ENCODE measurements at regions not wholly inside any gene's neighbourhood (a gene's known extent, or its start where the extent isn't known, plus 50 kb on each side); places are given as distances from the start of the nearest gene placed in this dataset.

DNA sequence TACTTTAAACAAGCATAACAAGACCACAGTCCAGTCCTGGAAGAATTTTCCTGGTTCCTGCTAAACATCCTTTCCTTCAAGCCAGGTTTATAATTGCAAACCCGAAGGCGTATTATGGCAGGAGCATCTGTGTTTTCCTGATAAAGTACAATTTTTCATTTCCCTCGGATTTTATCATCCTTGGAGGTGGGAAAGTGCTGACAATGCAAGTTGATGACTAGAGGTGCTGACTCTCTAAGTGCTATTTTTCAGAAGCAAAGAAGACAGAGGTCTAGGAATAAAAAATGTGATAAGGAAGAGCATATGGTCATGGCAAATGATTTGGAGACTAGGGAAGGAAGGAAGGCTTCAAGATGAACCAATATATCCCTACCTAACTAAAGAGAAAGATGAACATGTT, 703.2 kb upstream of the LRRN3 start:
- H3K4me1 ChIP-seq (ENCODE audit: control insufficient read depth in 2 of 2, insufficient read depth in 2 of 2, low read length in 2 of 2) = no peaks in the 10 kb centered on the region
- H3K27ac ChIP-seq (ENCODE audit: low read depth in 1 of 2, low read length in 1 of 2) = no peak overlapping the region
- no peak for DNase-seq (ENCODE audit: low read depth in 6 of 9, low spot score in 9 of 9)
- WGBS = 87% methylated on average over 3 of the region's 3 CpGs
- H3K4me3 ChIP-seq (ENCODE audit: low read length in 2 of 2) = no peak overlapping the region
- H3K36me3 ChIP-seq (ENCODE audit: control insufficient read depth in 2 of 2, insufficient read depth in 2 of 2, low read length in 1 of 2) = no peaks in the 10 kb centered on the region
- H3K9me3 ChIP-seq (ENCODE audit: control insufficient read depth in 2 of 2, insufficient read depth in 1 of 2, low read length in 1 of 2) = no peaks in the 10 kb centered on the region
- no peaks in the 10 kb centered on the region for H3K27me3 ChIP-seq (ENCODE audit: control insufficient read depth in 2 of 2, insufficient read depth in 1 of 2, low read length in 1 of 2)

GRCh38 chr7:110388457-110388856, 702.5 kb upstream of the LRRN3 start:
- Histone ChIP-seq H3K27me3 (ENCODE audit: control insufficient read depth in 2 of 2, insufficient read depth in 1 of 2, low read length in 1 of 2) (no peaks in the 10 kb centered on the region), H3K27ac (ENCODE audit: low read depth in 1 of 2, low read length in 1 of 2) (no peak overlapping the region), H3K4me1 (ENCODE audit: control insufficient read depth in 2 of 2, insufficient read depth in 2 of 2, low read length in 2 of 2) (no peaks in the 10 kb centered on the region), H3K9me3 (ENCODE audit: control insufficient read depth in 2 of 2, insufficient read depth in 1 of 2, low read length in 1 of 2) (no peaks in the 10 kb centered on the region), H3K36me3 (ENCODE audit: control insufficient read depth in 2 of 2, insufficient read depth in 2 of 2, low read length in 1 of 2) (no peaks in the 10 kb centered on the region), H3K4me3 (ENCODE audit: low read length in 2 of 2) (no peak overlapping the region)
- WGBS = 94% methylated on average over 1 of the region's 1 CpG
- no peak for DNase-seq (ENCODE audit: low read depth in 6 of 9, low spot score in 9 of 9)

DNA sequence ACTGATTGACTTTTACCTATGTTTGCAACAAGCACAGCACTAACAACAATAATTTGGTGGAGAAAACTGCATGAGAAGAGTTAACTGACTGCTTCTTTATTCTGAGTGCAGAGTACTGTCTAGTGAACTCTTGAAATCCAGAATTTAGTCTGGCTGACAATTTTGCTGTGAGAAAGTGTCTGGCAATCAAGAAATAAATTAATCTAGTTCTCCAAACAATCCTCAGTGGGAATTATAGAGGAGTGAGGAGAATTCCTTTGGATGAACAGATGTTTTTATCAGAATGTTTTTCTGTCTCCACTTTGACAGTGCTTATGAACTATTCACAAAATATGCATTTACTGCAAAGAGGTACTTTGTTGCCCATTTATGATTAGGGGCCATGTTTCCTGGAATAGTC, 694.9 kb upstream of the LRRN3 start:
- H3K4me1 ChIP-seq (ENCODE audit: control insufficient read depth in 2 of 2, insufficient read depth in 2 of 2, low read length in 2 of 2) = no peaks in the 10 kb centered on the region
- no peak overlapping the region for H3K4me3 ChIP-seq (ENCODE audit: low read length in 2 of 2)
- no peaks in the 10 kb centered on the region for H3K9me3 ChIP-seq (ENCODE audit: control insufficient read depth in 2 of 2, insufficient read depth in 1 of 2, low read length in 1 of 2)
- H3K27ac ChIP-seq (ENCODE audit: low read depth in 1 of 2, low read length in 1 of 2) = no peak overlapping the region
- no peaks in the 10 kb centered on the region for H3K27me3 ChIP-seq (ENCODE audit: control insufficient read depth in 2 of 2, insufficient read depth in 1 of 2, low read length in 1 of 2)
- DNase-seq (ENCODE audit: low read depth in 6 of 9, low spot score in 9 of 9) = no peak
- H3K36me3 ChIP-seq (ENCODE audit: control insufficient read depth in 2 of 2, insufficient read depth in 2 of 2, low read length in 1 of 2) = no peaks in the 10 kb centered on the region

DNA sequence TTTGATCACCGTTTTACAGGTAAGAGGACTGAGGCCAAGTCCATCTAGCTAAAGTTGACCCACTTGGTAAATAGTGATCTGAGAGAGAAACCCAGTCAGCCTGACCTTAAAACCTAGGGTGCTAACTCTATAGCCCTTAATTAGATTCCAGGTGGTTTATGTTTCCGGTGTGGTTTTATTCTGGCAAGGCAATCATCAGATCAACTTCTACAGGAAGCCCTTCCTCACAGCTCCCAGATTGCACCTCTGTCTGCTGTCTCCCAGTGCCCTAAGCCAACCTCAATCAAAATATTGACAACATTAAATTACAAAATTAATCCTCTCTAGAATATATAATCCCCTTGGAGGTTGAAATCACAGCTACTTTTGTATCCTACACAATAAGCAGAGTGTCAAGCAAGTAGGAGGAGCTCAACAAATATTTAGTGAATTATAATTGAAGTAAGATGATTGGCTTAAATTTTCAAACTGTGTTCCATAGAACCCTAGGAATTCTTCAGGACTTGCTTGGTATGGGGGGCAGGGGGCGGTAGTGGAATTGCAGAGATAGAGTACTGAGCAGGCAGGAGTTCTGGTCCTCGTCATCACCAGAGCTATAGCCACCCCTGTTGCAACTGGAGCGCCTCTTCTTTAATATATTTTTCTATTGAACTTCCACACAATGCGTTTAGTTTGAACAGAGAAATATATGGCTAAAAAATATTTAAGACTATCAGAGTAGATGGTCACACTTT, 692.8 kb upstream of the LRRN3 start:
- Histone ChIP-seq H3K9me3 (ENCODE audit: control insufficient read depth in 2 of 2, insufficient read depth in 1 of 2, low read length in 1 of 2) (no peaks in the 10 kb centered on the region), H3K27ac (ENCODE audit: low read depth in 1 of 2, low read length in 1 of 2) (no peak overlapping the region), H3K36me3 (ENCODE audit: control insufficient read depth in 2 of 2, insufficient read depth in 2 of 2, low read length in 1 of 2) (no peaks in the 10 kb centered on the region), H3K4me3 (ENCODE audit: low read length in 2 of 2) (no peak overlapping the region), H3K27me3 (ENCODE audit: control insufficient read depth in 2 of 2, insufficient read depth in 1 of 2, low read length in 1 of 2) (no peaks in the 10 kb centered on the region), H3K4me1 (ENCODE audit: control insufficient read depth in 2 of 2, insufficient read depth in 2 of 2, low read length in 2 of 2) (no peaks in the 10 kb centered on the region)
- 92% methylated on average over 6 of the region's 6 CpGs for WGBS
- no peak for DNase-seq (ENCODE audit: low read depth in 6 of 9, low spot score in 9 of 9)

- Histone ChIP-seq H3K27ac (ENCODE audit: low read depth in 1 of 2, low read length in 1 of 2) (no peak overlapping the region), H3K36me3 (ENCODE audit: control insufficient read depth in 2 of 2, insufficient read depth in 2 of 2, low read length in 1 of 2) (no peaks in the 10 kb centered on the region), H3K4me3 (ENCODE audit: low read length in 2 of 2) (no peak overlapping the region), H3K27me3 (ENCODE audit: control insufficient read depth in 2 of 2, insufficient read depth in 1 of 2, low read length in 1 of 2) (no peaks in the 10 kb centered on the region), H3K9me3 (ENCODE audit: control insufficient read depth in 2 of 2, insufficient read depth in 1 of 2, low read length in 1 of 2) (no peaks in the 10 kb centered on the region), H3K4me1 (ENCODE audit: control insufficient read depth in 2 of 2, insufficient read depth in 2 of 2, low read length in 2 of 2) (no peaks in the 10 kb centered on the region)
- WGBS = 88% methylated on average over 2 of the region's 2 CpGs
- no peak for DNase-seq (ENCODE audit: low read depth in 6 of 9, low spot score in 9 of 9)
Observed at GRCh38 chr7:110399421-110399820, 691.5 kb upstream of the LRRN3 start.

DNA sequence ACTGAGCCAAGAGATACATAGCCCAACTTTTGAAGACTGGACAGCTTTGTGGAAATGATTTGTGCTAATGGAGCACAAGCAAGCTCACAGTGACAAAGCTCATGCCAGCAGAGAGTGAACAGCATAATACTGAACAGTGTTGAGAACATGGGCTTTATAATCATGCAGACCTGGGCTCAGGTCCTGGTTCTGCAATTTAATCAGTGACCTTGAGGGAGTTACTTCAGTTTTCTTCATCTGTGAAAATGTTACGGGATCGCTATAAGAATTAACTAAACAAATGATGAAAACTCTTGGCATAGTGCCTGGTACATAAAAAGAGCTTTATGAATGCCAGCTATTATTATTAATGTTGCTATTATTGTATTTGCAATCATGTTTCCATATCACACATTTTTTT, 690.5 kb upstream of the LRRN3 start:
- WGBS = 95% methylated on average over 2 of the region's 2 CpGs
- no peaks in the 10 kb centered on the region for H3K4me1 ChIP-seq (ENCODE audit: control insufficient read depth in 2 of 2, insufficient read depth in 2 of 2, low read length in 2 of 2)

GRCh38 chr7:110407242-110407641, 683.7 kb upstream of the LRRN3 start:
- Histone ChIP-seq H3K4me1 (ENCODE audit: control insufficient read depth in 2 of 2, insufficient read depth in 2 of 2, low read length in 2 of 2) (no peaks in the 10 kb centered on the region), H3K9me3 (ENCODE audit: control insufficient read depth in 2 of 2, insufficient read depth in 1 of 2, low read length in 1 of 2) (no peaks in the 10 kb centered on the region), H3K4me3 (ENCODE audit: low read length in 2 of 2) (no peak overlapping the region), H3K36me3 (ENCODE audit: control insufficient read depth in 2 of 2, insufficient read depth in 2 of 2, low read length in 1 of 2) (no peaks in the 10 kb centered on the region), H3K27ac (ENCODE audit: low read depth in 1 of 2, low read length in 1 of 2) (no peak overlapping the region), H3K27me3 (ENCODE audit: control insufficient read depth in 2 of 2, insufficient read depth in 1 of 2, low read length in 1 of 2) (no peaks in the 10 kb centered on the region)
- 84% methylated on average over 3 of the region's 3 CpGs for WGBS
- no peak for DNase-seq (ENCODE audit: low read depth in 6 of 9, low spot score in 9 of 9)

More for the DNA sequence above, 690.5 kb upstream of the LRRN3 start:
- Histone ChIP-seq H3K27me3 (ENCODE audit: control insufficient read depth in 2 of 2, insufficient read depth in 1 of 2, low read length in 1 of 2) (no peaks in the 10 kb centered on the region), H3K4me3 (ENCODE audit: low read length in 2 of 2) (no peak overlapping the region), H3K9me3 (ENCODE audit: control insufficient read depth in 2 of 2, insufficient read depth in 1 of 2, low read length in 1 of 2) (no peaks in the 10 kb centered on the region), H3K36me3 (ENCODE audit: control insufficient read depth in 2 of 2, insufficient read depth in 2 of 2, low read length in 1 of 2) (no peaks in the 10 kb centered on the region), H3K27ac (ENCODE audit: low read depth in 1 of 2, low read length in 1 of 2) (no peak overlapping the region)
- DNase-seq (ENCODE audit: low read depth in 6 of 9, low spot score in 9 of 9) = no peak

DNA sequence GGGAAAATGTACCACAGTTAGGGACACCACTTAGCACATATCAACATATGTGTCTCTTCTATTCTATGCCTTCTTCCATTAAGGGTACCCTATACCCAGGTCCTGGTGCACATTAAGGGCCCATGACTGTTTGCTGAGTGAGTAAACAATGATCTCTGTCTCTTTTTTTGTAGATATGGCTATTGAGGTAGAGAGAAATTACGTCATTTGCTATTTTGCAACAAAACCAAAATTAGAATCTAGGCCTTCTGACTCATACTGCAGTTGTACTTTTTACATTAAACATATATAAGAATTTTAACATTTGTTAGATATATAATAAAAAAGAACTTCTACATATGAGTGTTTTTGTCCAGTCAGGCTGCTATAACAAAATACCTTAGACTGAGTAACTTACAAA, 683.2 kb upstream of the LRRN3 start:
- Histone ChIP-seq H3K9me3 (ENCODE audit: control insufficient read depth in 2 of 2, insufficient read depth in 1 of 2, low read length in 1 of 2) (no peaks in the 10 kb centered on the region), H3K4me1 (ENCODE audit: control insufficient read depth in 2 of 2, insufficient read depth in 2 of 2, low read length in 2 of 2) (no peaks in the 10 kb centered on the region), H3K27me3 (ENCODE audit: control insufficient read depth in 2 of 2, insufficient read depth in 1 of 2, low read length in 1 of 2) (no peaks in the 10 kb centered on the region), H3K36me3 (ENCODE audit: control insufficient read depth in 2 of 2, insufficient read depth in 2 of 2, low read length in 1 of 2) (no peaks in the 10 kb centered on the region), H3K27ac (ENCODE audit: low read depth in 1 of 2, low read length in 1 of 2) (no peak overlapping the region), H3K4me3 (ENCODE audit: low read length in 2 of 2) (no peak overlapping the region)
- DNase-seq (ENCODE audit: low read depth in 6 of 9, low spot score in 9 of 9) = no peak
- 82% methylated on average over 1 of the region's 1 CpG for WGBS

GRCh38 chr7:110412614-110413013, 678.3 kb upstream of the LRRN3 start:
- WGBS = 80% methylated on average over 1 of the region's 1 CpG
- Histone ChIP-seq H3K4me3 (ENCODE audit: low read length in 2 of 2) (no peak overlapping the region), H3K36me3 (ENCODE audit: control insufficient read depth in 2 of 2, insufficient read depth in 2 of 2, low read length in 1 of 2) (no peaks in the 10 kb centered on the region), H3K4me1 (ENCODE audit: control insufficient read depth in 2 of 2, insufficient read depth in 2 of 2, low read length in 2 of 2) (no peaks in the 10 kb centered on the region), H3K9me3 (ENCODE audit: control insufficient read depth in 2 of 2, insufficient read depth in 1 of 2, low read length in 1 of 2) (no peaks in the 10 kb centered on the region), H3K27ac (ENCODE audit: low read depth in 1 of 2, low read length in 1 of 2) (no peak overlapping the region), H3K27me3 (ENCODE audit: control insufficient read depth in 2 of 2, insufficient read depth in 1 of 2, low read length in 1 of 2) (no peaks in the 10 kb centered on the region)
- no peak for DNase-seq (ENCODE audit: low read depth in 6 of 9, low spot score in 9 of 9)

- H3K9me3 ChIP-seq (ENCODE audit: control insufficient read depth in 2 of 2, insufficient read depth in 1 of 2, low read length in 1 of 2) = no peaks in the 10 kb centered on the region
- no peak for DNase-seq (ENCODE audit: low read depth in 6 of 9, low spot score in 9 of 9)
- no peak overlapping the region for H3K27ac ChIP-seq (ENCODE audit: low read depth in 1 of 2, low read length in 1 of 2)
- no peaks in the 10 kb centered on the region for H3K36me3 ChIP-seq (ENCODE audit: control insufficient read depth in 2 of 2, insufficient read depth in 2 of 2, low read length in 1 of 2)
- no peak overlapping the region for H3K4me3 ChIP-seq (ENCODE audit: low read length in 2 of 2)
- H3K27me3 ChIP-seq (ENCODE audit: control insufficient read depth in 2 of 2, insufficient read depth in 1 of 2, low read length in 1 of 2) = no peaks in the 10 kb centered on the region
- no peaks in the 10 kb centered on the region for H3K4me1 ChIP-seq (ENCODE audit: control insufficient read depth in 2 of 2, insufficient read depth in 2 of 2, low read length in 2 of 2)
Observed at GRCh38 chr7:110413038-110413437, 677.9 kb upstream of the LRRN3 start.
